PC-9 (cell line): ENCODE measurements at regions not wholly inside any gene's neighbourhood (a gene's known extent, or its start where the extent isn't known, plus 50 kb on each side); places are given as distances from the start of the nearest gene placed in this dataset.

ENCODE experiments used
- BruUV-seq: library from RNA; stranded (reverse); fragments of 400-500 nt; replicated peaks from 2 replicates; lab custom pipeline; 2021; lab: Mats Ljungman, UMichigan
- CTCF ChIA-PET: fragments of 300-600 bp; sonication (Branson Sonifier 250); formaldehyde crosslinking; loops from one replicate; lab custom pipeline; 2022; ENCODE audit warnings: antibody characterized with exemption; lab: Charles Lee
- POLR2A ChIA-PET: fragments of 300-600 bp; sonication (Branson Sonifier 250); formaldehyde crosslinking; loops from one replicate; lab custom pipeline; 2022; ENCODE audit warnings: antibody characterized with exemption; ENCODE audit not compliant: unreplicated experiment; lab: Charles Lee
- DNase-seq, 2 experiments: peaks; one replicate each; pipeline versions ENCODE4 v3.0.0 to v3.0.0-alpha.2; 2015 to 2022; ENCODE audit warnings: mixed read lengths in 1 of 2
- H2AFZ ChIP-seq: fragments of 200-600 bp; sonication (generic); 2 replicates; pipeline ENCODE4 v1.8.1; 2017; ENCODE audit warnings: antibody characterized with exemption
- H3F3A ChIP-seq: fragments of 200-600 bp; sonication (generic); 2 replicates; pipeline ENCODE4 v1.8.1; 2017; ENCODE audit warnings: antibody characterized with exemption, mild to moderate bottlenecking, low read depth; ENCODE audit not compliant: insufficient read depth
- H3K27ac ChIP-seq: fragments of 200-600 bp; sonication (generic); 2 replicates; pipeline ENCODE4 v1.6.1; 2016; ENCODE audit warnings: mixed run types
- H3K27me3 ChIP-seq: fragments of 200-600 bp; sonication (generic); 2 replicates; pipeline ENCODE4 v1.6.1; 2016; ENCODE audit warnings: low read depth, mixed run types; ENCODE audit not compliant: insufficient read depth
- H3K36me3 ChIP-seq: fragments of 200-600 bp; sonication (generic); 2 replicates; pipeline ENCODE4 v1.6.1; 2016; ENCODE audit warnings: low read depth, mixed run types
- H3K4me1 ChIP-seq: fragments of 200-600 bp; sonication (generic); replicated peaks from 2 replicates; pipeline ENCODE4 v1.6.1; 2016; ENCODE audit warnings: mixed run types; ENCODE audit not compliant: insufficient read depth
- H3K4me2 ChIP-seq: fragments of 200-600 bp; sonication (generic); 2 replicates; pipeline ENCODE4 v1.6.1; 2017; ENCODE audit warnings: mixed run types
- H3K4me3 ChIP-seq: fragments of 200-600 bp; sonication (generic); 2 replicates; pipeline ENCODE4 v1.6.1; 2016; ENCODE audit warnings: mixed run types
- H3K79me2 ChIP-seq: fragments of 200-600 bp; sonication (generic); 2 replicates; pipeline ENCODE4 v1.6.1; 2017; ENCODE audit warnings: low read depth, mixed run types
- H3K9me2 ChIP-seq: fragments of 200-600 bp; sonication (generic); 2 replicates; pipeline ENCODE4 v1.8.1; 2017; ENCODE audit warnings: mild to moderate bottlenecking; ENCODE audit not compliant: insufficient read depth
- H3K9me3 ChIP-seq: fragments of 200-600 bp; sonication (generic); 2 replicates; pipeline ENCODE4 v1.8.1; 2016; ENCODE audit warnings: low read depth; ENCODE audit not compliant: insufficient read depth
- H4K20me1 ChIP-seq: fragments of 200-600 bp; sonication (generic); 2 replicates; pipeline ENCODE4 v1.8.1; 2017; ENCODE audit not compliant: insufficient read depth
- EZH2 ChIP-seq: fragments of 200-600 bp; sonication (generic); IDR thresholded peaks from 2 replicates; pipeline ENCODE4 v1.8.0; 2017; ENCODE audit warnings: antibody characterized with exemption, low read depth
- intact Hi-C: fragments of 100-400 bp; cut with micrococcal nuclease; formaldehyde crosslinking; loops from one replicate; pipeline ENCODE4 v1.10.0; 2022; ENCODE audit not compliant: unreplicated experiment
- TF ChIP-seq, protein P1 (sequence below): fragments of 200-600 bp; sonication (generic); conservative IDR thresholded peaks from 2 replicates; pipeline ENCODE4 v1.6.1; 2017; ENCODE audit warnings: mixed run types, antibody characterized with exemption, mild to moderate bottlenecking, moderate library complexity

GRCh38 chr16:76748461-76749348, 442.3 kb upstream of the MON1B start:
- no peaks in the 10 kb centered on the region; the same call in 1 of the 2 replicates for H3K9me2 ChIP-seq
- no peak for DNase-seq
- POLR2A ChIA-PET: no interaction called here
- no peak overlapping the region for H3K4me3 ChIP-seq
- no peaks in the 10 kb centered on the region for H3K4me1 ChIP-seq
- CTCF ChIA-PET: no interaction called here
- H3K4me2 ChIP-seq: no peak overlapping the region
- no peak for TF ChIP-seq EZH2
- TF ChIP-seq, protein P1, sequence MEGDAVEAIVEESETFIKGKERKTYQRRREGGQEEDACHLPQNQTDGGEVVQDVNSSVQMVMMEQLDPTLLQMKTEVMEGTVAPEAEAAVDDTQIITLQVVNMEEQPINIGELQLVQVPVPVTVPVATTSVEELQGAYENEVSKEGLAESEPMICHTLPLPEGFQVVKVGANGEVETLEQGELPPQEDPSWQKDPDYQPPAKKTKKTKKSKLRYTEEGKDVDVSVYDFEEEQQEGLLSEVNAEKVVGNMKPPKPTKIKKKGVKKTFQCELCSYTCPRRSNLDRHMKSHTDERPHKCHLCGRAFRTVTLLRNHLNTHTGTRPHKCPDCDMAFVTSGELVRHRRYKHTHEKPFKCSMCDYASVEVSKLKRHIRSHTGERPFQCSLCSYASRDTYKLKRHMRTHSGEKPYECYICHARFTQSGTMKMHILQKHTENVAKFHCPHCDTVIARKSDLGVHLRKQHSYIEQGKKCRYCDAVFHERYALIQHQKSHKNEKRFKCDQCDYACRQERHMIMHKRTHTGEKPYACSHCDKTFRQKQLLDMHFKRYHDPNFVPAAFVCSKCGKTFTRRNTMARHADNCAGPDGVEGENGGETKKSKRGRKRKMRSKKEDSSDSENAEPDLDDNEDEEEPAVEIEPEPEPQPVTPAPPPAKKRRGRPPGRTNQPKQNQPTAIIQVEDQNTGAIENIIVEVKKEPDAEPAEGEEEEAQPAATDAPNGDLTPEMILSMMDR: no peak
- no peaks in the 10 kb centered on the region for H3F3A ChIP-seq
- H4K20me1 ChIP-seq: no peaks in the 10 kb centered on the region; the same call in 1 of the 2 replicates
- H3K9me3 ChIP-seq: no peaks in the 10 kb centered on the region
- no peaks in the 10 kb centered on the region for H3K27me3 ChIP-seq
- no peaks in the 10 kb centered on the region for H3K36me3 ChIP-seq
- no peak overlapping the region for H2AFZ ChIP-seq
- H3K27ac ChIP-seq: no peak overlapping the region
- intact Hi-C loops: no loop called here
- no peaks in the 10 kb centered on the region for H3K79me2 ChIP-seq
- BruUV-seq: no TSS peak

DNA sequence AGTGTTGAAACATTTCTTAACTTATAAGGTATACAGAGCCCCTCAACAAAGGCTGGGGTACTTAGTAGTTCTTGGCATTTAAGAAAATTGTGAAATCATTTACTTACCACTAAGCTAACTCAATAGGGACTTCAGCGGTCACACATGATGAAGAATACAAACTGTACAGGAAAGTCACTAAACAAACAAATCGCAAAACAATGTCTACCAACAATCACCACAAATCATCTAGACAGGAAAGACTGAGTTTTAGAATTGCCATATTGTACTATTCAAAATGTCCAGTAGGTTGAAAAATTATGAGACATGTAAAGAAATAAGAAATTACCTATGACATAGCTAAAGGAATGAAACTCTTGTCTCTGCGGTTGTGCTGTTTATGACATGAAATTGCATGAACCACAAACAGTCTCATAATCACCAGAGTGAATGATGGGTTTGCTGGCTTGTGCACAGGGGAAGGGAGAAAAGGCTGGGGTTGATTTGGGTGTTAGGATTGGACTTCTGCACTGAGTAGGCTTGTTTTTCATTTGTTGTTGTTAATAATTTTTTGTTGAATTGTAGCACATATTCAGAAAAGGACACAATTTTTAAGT, 441.1 kb upstream of the MON1B start:
- Histone ChIP-seq H4K20me1 (no peaks in the 10 kb centered on the region; the same call in 1 of the 2 replicates), H3K4me3 (no peak overlapping the region), H3K4me1 (no peaks in the 10 kb centered on the region), H3K9me2 (no peaks in the 10 kb centered on the region; the same call in 1 of the 2 replicates), H3K9me3 (no peaks in the 10 kb centered on the region), H3K36me3 (no peaks in the 10 kb centered on the region), H3K79me2 (no peaks in the 10 kb centered on the region), H3K27ac (no peak overlapping the region), H3F3A (no peaks in the 10 kb centered on the region), H3K27me3 (no peaks in the 10 kb centered on the region), H2AFZ (no peak overlapping the region), H3K4me2 (no peak overlapping the region)
- BruUV-seq: no TSS peak
- ChIA-PET POLR2A (no interaction called here), CTCF (no interaction called here)
- DNase-seq: no peak
- intact Hi-C loops: no loop called here
- TF ChIP-seq EZH2: no peak
- TF ChIP-seq, protein P1: no peak

- ChIA-PET CTCF (no interaction called here), POLR2A (no interaction called here)
- H3K36me3 ChIP-seq: no peaks in the 10 kb centered on the region
- DNase-seq: no peak
- no TSS peak for BruUV-seq
- intact Hi-C loops: no loop called here
- H3F3A ChIP-seq: no peaks in the 10 kb centered on the region
- H3K4me3 ChIP-seq: no peak overlapping the region
- no peaks in the 10 kb centered on the region for H4K20me1 ChIP-seq
- no peak overlapping the region for H3K27ac ChIP-seq
- no peaks in the 10 kb centered on the region for H3K9me2 ChIP-seq
- no peaks in the 10 kb centered on the region for H3K79me2 ChIP-seq
- no peaks in the 10 kb centered on the region for H3K27me3 ChIP-seq
- H3K4me1 ChIP-seq: no peaks in the 10 kb centered on the region
- TF ChIP-seq EZH2: no peak
- TF ChIP-seq, protein P1: no peak
- no peaks in the 10 kb centered on the region for H3K9me3 ChIP-seq
- no peak overlapping the region for H2AFZ ChIP-seq
- no peak overlapping the region for H3K4me2 ChIP-seq
Measured at GRCh38 chr16:76755496-76755895, 435.5 kb upstream of the MON1B start.
